ENCODE measurements at regions not wholly inside any gene's neighbourhood (a gene's known extent, or its start where the extent isn't known, plus 50 kb on each side); places are given as distances from the start of the nearest gene placed in this dataset.
A peak's percentile ranks its signal among the peaks of the same experiment; 100 is the strongest.

GRCh38 chr1:172885411-172885810 lies 165.3 kb downstream of the TNFSF18 start:
- TF ChIP-seq POLR2A (IDR thresholded peaks at IDR 0.05; ENCODE audit: low read depth, low read length) (no peak), POLR2AphosphoS5 (IDR thresholded peaks at IDR 0.05; ENCODE audit: low read depth, low read length) (no peak), SPI1 (IDR thresholded peaks at IDR 0.05; ENCODE audit: low read depth, low read length) (no peak), TAF1 (IDR thresholded peaks at IDR 0.05; ENCODE audit: low read depth, low read length) (no peak), POU2F2 (IDR thresholded peaks at IDR 0.05; ENCODE audit: low read depth, low read length) (no peak), PAX5 (IDR thresholded peaks at IDR 0.05; ENCODE audit: insufficient read depth, low read length, severe bottlenecking) (no peak)
- FAIRE-seq = no peak
- DNase-seq (ENCODE audit: insufficient read length, low spot score) = no peak

- no peak for TF ChIP-seq TAF1 (IDR thresholded peaks at IDR 0.05; ENCODE audit: low read depth, low read length)
- no peak for TF ChIP-seq POLR2A (IDR thresholded peaks at IDR 0.05; ENCODE audit: low read depth, low read length)
- TF ChIP-seq POLR2AphosphoS5 (IDR thresholded peaks at IDR 0.05; ENCODE audit: low read depth, low read length) = no peak
- TF ChIP-seq PAX5 (IDR thresholded peaks at IDR 0.05; ENCODE audit: insufficient read depth, low read length, severe bottlenecking) = no peak
- no peak for TF ChIP-seq SPI1 (IDR thresholded peaks at IDR 0.05; ENCODE audit: low read depth, low read length)
- no peak for TF ChIP-seq POU2F2 (IDR thresholded peaks at IDR 0.05; ENCODE audit: low read depth, low read length)
- FAIRE-seq (no peak), DNase-seq (ENCODE audit: insufficient read length, low spot score) (no peak)
Observed at GRCh38 chr1:172885971-172886370, 164.8 kb downstream of the TNFSF18 start.

- TF ChIP-seq POU2F2 (IDR thresholded peaks at IDR 0.05; ENCODE audit: low read depth, low read length) = no peak
- TF ChIP-seq TAF1 (IDR thresholded peaks at IDR 0.05; ENCODE audit: low read depth, low read length) = no peak
- DNase-seq (ENCODE audit: insufficient read length, low spot score) (no peak), FAIRE-seq (no peak)
Observed at GRCh38 chr1:172887162-172887561, 163.6 kb downstream of the TNFSF18 start.

- no peak for TF ChIP-seq SPI1 (IDR thresholded peaks at IDR 0.05; ENCODE audit: low read depth, low read length)
- no peak for TF ChIP-seq POLR2AphosphoS5 (IDR thresholded peaks at IDR 0.05; ENCODE audit: low read depth, low read length)
- TF ChIP-seq TAF1 (IDR thresholded peaks at IDR 0.05; ENCODE audit: low read depth, low read length) = no peak
- no peak for TF ChIP-seq PAX5 (IDR thresholded peaks at IDR 0.05; ENCODE audit: insufficient read depth, low read length, severe bottlenecking)
- no peak for TF ChIP-seq POLR2A (IDR thresholded peaks at IDR 0.05; ENCODE audit: low read depth, low read length)
- no peak for TF ChIP-seq POU2F2 (IDR thresholded peaks at IDR 0.05; ENCODE audit: low read depth, low read length)
- no peak for FAIRE-seq
- DNase-seq (ENCODE audit: insufficient read length, low spot score) = no peak
Observed at GRCh38 chr1:172893146-172893841, 157.4 kb downstream of the TNFSF18 start.

GRCh38 chr1:172894349-172895049 lies 156.2 kb downstream of the TNFSF18 start:
- no peak for DNase-seq (ENCODE audit: insufficient read length, low spot score)
- TF ChIP-seq POLR2A (IDR thresholded peaks at IDR 0.05; ENCODE audit: low read depth, low read length) = no peak
- TF ChIP-seq TAF1 (IDR thresholded peaks at IDR 0.05; ENCODE audit: low read depth, low read length) = no peak
- no peak for FAIRE-seq

- DNase-seq (ENCODE audit: insufficient read length, low spot score) = peak; percentile 22
- FAIRE-seq = peak; percentile 84
- TF ChIP-seq SPI1 (IDR thresholded peaks at IDR 0.05; ENCODE audit: low read depth, low read length) = no peak
- TF ChIP-seq POU2F2 (IDR thresholded peaks at IDR 0.05; ENCODE audit: low read depth, low read length) = no peak
- TF ChIP-seq TAF1 (IDR thresholded peaks at IDR 0.05; ENCODE audit: low read depth, low read length) = no peak
- no peak for TF ChIP-seq POLR2AphosphoS5 (IDR thresholded peaks at IDR 0.05; ENCODE audit: low read depth, low read length)
- no peak for TF ChIP-seq POLR2A (IDR thresholded peaks at IDR 0.05; ENCODE audit: low read depth, low read length)
- TF ChIP-seq PAX5 (IDR thresholded peaks at IDR 0.05; ENCODE audit: insufficient read depth, low read length, severe bottlenecking) = no peak
Observed at GRCh38 chr1:172895050-172895460, 155.7 kb downstream of the TNFSF18 start.

- FAIRE-seq (no peak), DNase-seq (ENCODE audit: insufficient read length, low spot score) (no peak)
- TF ChIP-seq POLR2A (IDR thresholded peaks at IDR 0.05; ENCODE audit: low read depth, low read length) (no peak), SPI1 (IDR thresholded peaks at IDR 0.05; ENCODE audit: low read depth, low read length) (no peak), TAF1 (IDR thresholded peaks at IDR 0.05; ENCODE audit: low read depth, low read length) (no peak), POLR2AphosphoS5 (IDR thresholded peaks at IDR 0.05; ENCODE audit: low read depth, low read length) (no peak), PAX5 (IDR thresholded peaks at IDR 0.05; ENCODE audit: insufficient read depth, low read length, severe bottlenecking) (no peak), POU2F2 (IDR thresholded peaks at IDR 0.05; ENCODE audit: low read depth, low read length) (no peak)
Observed at GRCh38 chr1:172895761-172896160, 155.0 kb downstream of the TNFSF18 start.

GRCh38 chr1:172897738-172898137 lies 153.0 kb downstream of the TNFSF18 start:
- FAIRE-seq (no peak), DNase-seq (ENCODE audit: insufficient read length, low spot score) (no peak)
- TF ChIP-seq POLR2AphosphoS5 (IDR thresholded peaks at IDR 0.05; ENCODE audit: low read depth, low read length) (no peak), PAX5 (IDR thresholded peaks at IDR 0.05; ENCODE audit: insufficient read depth, low read length, severe bottlenecking) (no peak), POU2F2 (IDR thresholded peaks at IDR 0.05; ENCODE audit: low read depth, low read length) (no peak), TAF1 (IDR thresholded peaks at IDR 0.05; ENCODE audit: low read depth, low read length) (no peak), POLR2A (IDR thresholded peaks at IDR 0.05; ENCODE audit: low read depth, low read length) (no peak), SPI1 (IDR thresholded peaks at IDR 0.05; ENCODE audit: low read depth, low read length) (no peak)

- TF ChIP-seq TAF1 (IDR thresholded peaks at IDR 0.05; ENCODE audit: low read depth, low read length) (no peak), POLR2A (IDR thresholded peaks at IDR 0.05; ENCODE audit: low read depth, low read length) (no peak), PAX5 (IDR thresholded peaks at IDR 0.05; ENCODE audit: insufficient read depth, low read length, severe bottlenecking) (no peak), SPI1 (IDR thresholded peaks at IDR 0.05; ENCODE audit: low read depth, low read length) (no peak), POLR2AphosphoS5 (IDR thresholded peaks at IDR 0.05; ENCODE audit: low read depth, low read length) (no peak), POU2F2 (IDR thresholded peaks at IDR 0.05; ENCODE audit: low read depth, low read length) (no peak)
- DNase-seq (ENCODE audit: insufficient read length, low spot score) (no peak), FAIRE-seq (no peak)
Observed at GRCh38 chr1:172898866-172899265, 151.9 kb downstream of the TNFSF18 start.
